MM.1S (cell line): ENCODE measurements at regions not wholly inside any gene's neighbourhood (a gene's known extent, or its start where the extent isn't known, plus 50 kb on each side); places are given as distances from the start of the nearest gene placed in this dataset.

ENCODE experiments used
- DNase-seq: peaks from one replicate; pipeline ENCODE4 v3.0.0-alpha.2; 2015
- H2AFZ ChIP-seq: fragments of 300-600 bp; sonication (generic); 2 replicates; pipeline ENCODE4 v1.6.0; 2016; ENCODE audit warnings: antibody characterized with exemption, low read length
- H3F3A ChIP-seq: fragments of 300-600 bp; sonication (generic); 2 replicates; pipeline ENCODE4 v1.6.1; 2016; ENCODE audit warnings: mild to moderate bottlenecking, antibody characterized with exemption, low read length, moderate library complexity, mixed read lengths; ENCODE audit not compliant: insufficient read depth
- H3K27ac ChIP-seq: fragments of 300-600 bp; sonication (generic); 2 replicates; pipeline ENCODE4 v1.5.1; 2016; ENCODE audit warnings: mild to moderate bottlenecking, low read length
- H3K27me3 ChIP-seq: fragments of 300-600 bp; sonication (generic); replicated peaks from 2 replicates; pipeline ENCODE4 v1.6.0; 2016; ENCODE audit warnings: low read length; ENCODE audit not compliant: insufficient read depth
- H3K36me3 ChIP-seq: fragments of 300-600 bp; sonication (generic); replicated peaks from 2 replicates; pipeline ENCODE4 v1.6.1; 2016; ENCODE audit warnings: mild to moderate bottlenecking, low read length, mixed read lengths; ENCODE audit not compliant: insufficient read depth
- H3K4me1 ChIP-seq: fragments of 300-600 bp; sonication (generic); 2 replicates; pipeline ENCODE4 v1.6.1; 2016; ENCODE audit warnings: low read length, mixed read lengths
- H3K4me2 ChIP-seq: fragments of 300-600 bp; sonication (generic); 2 replicates; pipeline ENCODE4 v1.6.0; 2016; ENCODE audit warnings: low read depth, low read length
- H3K4me3 ChIP-seq: fragments of 300-600 bp; sonication (generic); 2 replicates; pipeline ENCODE4 v1.5.1; 2016; ENCODE audit warnings: low read length, mixed read lengths
- H3K79me2 ChIP-seq: fragments of 300-600 bp; sonication (generic); 2 replicates; pipeline ENCODE4 v1.6.1; 2016; ENCODE audit warnings: mixed run types, low read length, mixed read lengths
- H3K9ac ChIP-seq: fragments of 300-600 bp; sonication (generic); 2 replicates; pipeline ENCODE4 v1.6.1; 2016; ENCODE audit warnings: low read length, mixed read lengths
- H3K9me2 ChIP-seq: fragments of 300-600 bp; sonication (generic); replicated peaks from 2 replicates; pipeline ENCODE4 v1.6.1; 2016; ENCODE audit warnings: mild to moderate bottlenecking, low read length, mixed read lengths; ENCODE audit not compliant: insufficient read depth
- H3K9me3 ChIP-seq: fragments of 300-600 bp; sonication (generic); replicated peaks from 2 replicates; pipeline ENCODE4 v1.6.1; 2016; ENCODE audit warnings: mild to moderate bottlenecking, low read length, mixed read lengths; ENCODE audit not compliant: insufficient read depth
- H4K20me1 ChIP-seq: fragments of 300-600 bp; sonication (generic); 2 replicates; pipeline ENCODE4 v1.6.1; 2016; ENCODE audit warnings: mild to moderate bottlenecking, low read length, moderate library complexity, mixed read lengths; ENCODE audit not compliant: insufficient read depth
- EZH2 ChIP-seq: fragments of 300-600 bp; sonication (generic); optimal IDR thresholded peaks from 2 replicates; pipeline ENCODE3; 2017; ENCODE audit warnings: low read depth, mild to moderate bottlenecking, antibody characterized with exemption, low read length, mixed read lengths
- EZH2phosphoT487 ChIP-seq: fragments of 300-600 bp; sonication (generic); IDR thresholded peaks from 2 replicates; pipeline ENCODE4 v1.6.1; 2018; ENCODE audit warnings: antibody characterized with exemption, low read length
- TF ChIP-seq, protein P1 (sequence below): fragments of 300-600 bp; sonication (generic); IDR thresholded peaks from 2 replicates; pipeline ENCODE4 v1.5.1; 2016; ENCODE audit warnings: antibody characterized with exemption, low read length, mixed read lengths

DNA sequence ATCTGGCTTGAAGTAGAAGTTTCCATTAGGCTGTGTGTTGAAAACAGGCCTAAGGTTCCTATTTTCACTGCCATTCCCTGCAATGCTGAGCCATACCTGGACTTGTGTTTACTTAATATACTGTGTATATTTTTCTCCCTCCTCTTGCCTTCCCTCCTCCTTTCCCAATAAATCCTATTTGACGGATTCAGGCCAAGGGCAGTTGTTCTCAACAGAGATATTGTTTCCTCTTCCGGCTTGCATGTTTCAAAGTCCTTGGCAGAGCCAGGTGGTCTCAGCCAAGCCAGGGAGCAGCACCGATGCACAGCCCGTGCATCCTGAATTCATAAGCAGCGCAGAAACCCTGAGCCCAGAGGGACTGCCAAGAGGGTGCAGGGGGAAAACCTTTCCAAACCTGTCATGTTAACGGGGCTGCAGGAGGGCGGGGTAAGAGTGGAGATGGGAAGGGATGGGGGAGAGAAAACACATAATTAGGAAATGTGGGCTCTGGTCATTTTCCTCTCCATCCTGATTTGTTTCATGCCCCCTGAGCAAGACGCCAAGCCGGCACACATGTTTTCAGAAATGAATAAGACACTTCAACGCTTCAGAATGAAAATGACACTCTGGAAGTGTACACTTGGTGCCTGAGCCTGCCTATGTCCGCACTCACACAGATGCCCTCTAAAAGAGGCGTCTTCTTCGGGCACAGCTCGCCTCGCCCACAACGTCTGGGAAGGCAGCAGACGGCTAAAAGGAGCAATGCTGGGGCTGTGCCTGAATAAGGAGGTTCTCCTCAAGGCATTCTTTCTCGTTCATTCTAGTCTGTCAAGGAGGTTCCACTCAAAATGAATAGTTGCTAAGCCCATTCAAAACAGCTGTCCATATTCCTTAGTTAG, 149.3 kb upstream of the UBL3 start:
- no peaks in the 10 kb centered on the region for H3K9me2 ChIP-seq
- H2AFZ ChIP-seq, result no peak overlapping the region
- H3K79me2 ChIP-seq, result no peaks in the 10 kb centered on the region
- no peak overlapping the region for H3K9ac ChIP-seq
- no peaks in the 10 kb centered on the region for H3F3A ChIP-seq
- TF ChIP-seq EZH2 (no peak), EZH2phosphoT487 (no peak)
- TF ChIP-seq, protein P1, sequence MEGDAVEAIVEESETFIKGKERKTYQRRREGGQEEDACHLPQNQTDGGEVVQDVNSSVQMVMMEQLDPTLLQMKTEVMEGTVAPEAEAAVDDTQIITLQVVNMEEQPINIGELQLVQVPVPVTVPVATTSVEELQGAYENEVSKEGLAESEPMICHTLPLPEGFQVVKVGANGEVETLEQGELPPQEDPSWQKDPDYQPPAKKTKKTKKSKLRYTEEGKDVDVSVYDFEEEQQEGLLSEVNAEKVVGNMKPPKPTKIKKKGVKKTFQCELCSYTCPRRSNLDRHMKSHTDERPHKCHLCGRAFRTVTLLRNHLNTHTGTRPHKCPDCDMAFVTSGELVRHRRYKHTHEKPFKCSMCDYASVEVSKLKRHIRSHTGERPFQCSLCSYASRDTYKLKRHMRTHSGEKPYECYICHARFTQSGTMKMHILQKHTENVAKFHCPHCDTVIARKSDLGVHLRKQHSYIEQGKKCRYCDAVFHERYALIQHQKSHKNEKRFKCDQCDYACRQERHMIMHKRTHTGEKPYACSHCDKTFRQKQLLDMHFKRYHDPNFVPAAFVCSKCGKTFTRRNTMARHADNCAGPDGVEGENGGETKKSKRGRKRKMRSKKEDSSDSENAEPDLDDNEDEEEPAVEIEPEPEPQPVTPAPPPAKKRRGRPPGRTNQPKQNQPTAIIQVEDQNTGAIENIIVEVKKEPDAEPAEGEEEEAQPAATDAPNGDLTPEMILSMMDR, result no peak
- no peaks in the 10 kb centered on the region for H4K20me1 ChIP-seq
- H3K4me1 ChIP-seq, result no peaks in the 10 kb centered on the region
- H3K9me3 ChIP-seq, result no peaks in the 10 kb centered on the region
- H3K4me3 ChIP-seq, result no peak overlapping the region
- no peaks in the 10 kb centered on the region for H3K36me3 ChIP-seq
- no peak overlapping the region for H3K27ac ChIP-seq
- DNase-seq, result no peak
- H3K4me2 ChIP-seq, result no peak overlapping the region
- no peaks in the 10 kb centered on the region for H3K27me3 ChIP-seq

DNA sequence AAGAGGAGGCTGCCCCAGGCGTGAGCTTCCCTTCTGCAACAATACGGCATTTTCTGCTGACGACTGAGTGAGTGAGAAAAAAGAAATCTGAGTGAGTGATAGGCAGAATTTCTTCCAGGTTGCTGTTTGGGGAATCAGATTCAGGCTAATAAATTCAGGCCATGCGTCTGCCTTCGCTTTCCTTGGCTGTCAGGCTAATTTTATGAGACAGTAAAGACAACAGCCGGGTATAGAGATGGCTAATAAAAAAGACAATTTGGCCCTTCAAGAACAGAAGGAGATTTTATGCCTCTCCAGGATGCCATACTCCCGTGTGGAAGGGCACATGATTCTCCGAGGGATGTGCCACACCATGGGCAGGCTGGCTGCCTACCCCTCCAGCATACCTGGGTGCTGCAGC, 145.9 kb upstream of the UBL3 start:
- no peaks in the 10 kb centered on the region for H3K27me3 ChIP-seq
- H3F3A ChIP-seq, result no peaks in the 10 kb centered on the region
- DNase-seq, result no peak
- TF ChIP-seq EZH2 (no peak), EZH2phosphoT487 (no peak)
- TF ChIP-seq, protein P1, result no peak
- H2AFZ ChIP-seq, result no peak overlapping the region
- no peaks in the 10 kb centered on the region for H3K9me3 ChIP-seq
- H3K4me1 ChIP-seq, result no peaks in the 10 kb centered on the region
- no peak overlapping the region for H3K27ac ChIP-seq
- no peak overlapping the region for H3K4me2 ChIP-seq
- no peaks in the 10 kb centered on the region for H3K36me3 ChIP-seq
- H3K4me3 ChIP-seq, result no peak overlapping the region
- H3K79me2 ChIP-seq, result no peaks in the 10 kb centered on the region
- H4K20me1 ChIP-seq, result no peaks in the 10 kb centered on the region
- no peaks in the 10 kb centered on the region for H3K9me2 ChIP-seq
- no peak overlapping the region for H3K9ac ChIP-seq

DNA sequence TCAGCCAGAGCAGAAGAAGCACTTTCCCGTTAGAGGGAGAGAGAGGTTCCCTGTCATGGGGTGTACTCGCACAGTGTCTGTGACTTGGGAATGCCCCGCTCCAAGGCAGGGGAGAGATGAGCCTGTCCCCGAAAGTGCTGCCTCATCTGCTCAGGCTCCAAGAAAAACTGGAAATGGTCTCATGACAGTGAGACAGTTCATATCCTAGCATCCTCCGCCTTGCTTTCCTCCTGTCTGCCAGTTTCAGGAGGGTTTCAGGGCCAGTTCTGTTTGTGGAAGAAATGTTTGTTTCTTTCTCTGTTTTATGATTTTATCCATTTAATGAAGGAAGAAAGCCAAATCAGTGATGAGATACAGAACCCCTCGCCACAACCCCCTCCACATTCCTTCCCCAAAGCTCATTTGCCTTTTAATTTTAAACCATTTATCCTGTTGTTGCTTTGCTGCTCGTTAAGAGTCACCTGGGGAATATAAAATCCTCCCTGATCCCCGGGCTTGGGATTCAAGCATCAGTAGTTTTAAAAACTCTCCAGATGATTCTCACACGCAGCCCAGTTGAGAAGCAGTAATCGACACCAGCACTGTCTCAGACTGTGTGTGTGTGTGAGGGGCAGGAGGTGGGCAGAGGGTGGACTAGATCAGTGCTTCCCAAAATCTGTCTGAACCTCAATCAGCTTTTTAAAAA, 144.6 kb upstream of the UBL3 start:
- Histone ChIP-seq H3K4me3 (no peak overlapping the region), H3K9me2 (no peaks in the 10 kb centered on the region), H3K9me3 (no peaks in the 10 kb centered on the region), H3K9ac (no peak overlapping the region), H3K4me1 (no peaks in the 10 kb centered on the region), H3K79me2 (no peaks in the 10 kb centered on the region), H3K4me2 (no peak overlapping the region), H3K27ac (no peak overlapping the region), H4K20me1 (no peaks in the 10 kb centered on the region), H3K27me3 (no peaks in the 10 kb centered on the region), H3K36me3 (no peaks in the 10 kb centered on the region), H2AFZ (no peak overlapping the region), H3F3A (no peaks in the 10 kb centered on the region)
- no peak for DNase-seq
- TF ChIP-seq EZH2phosphoT487 (no peak), EZH2 (no peak)
- TF ChIP-seq, protein P1, result no peak
